ENCODE measurements at regions not wholly inside any gene's neighbourhood (a gene's known extent, or its start where the extent isn't known, plus 50 kb on each side); places are given as distances from the start of the nearest gene placed in this dataset.

DNA sequence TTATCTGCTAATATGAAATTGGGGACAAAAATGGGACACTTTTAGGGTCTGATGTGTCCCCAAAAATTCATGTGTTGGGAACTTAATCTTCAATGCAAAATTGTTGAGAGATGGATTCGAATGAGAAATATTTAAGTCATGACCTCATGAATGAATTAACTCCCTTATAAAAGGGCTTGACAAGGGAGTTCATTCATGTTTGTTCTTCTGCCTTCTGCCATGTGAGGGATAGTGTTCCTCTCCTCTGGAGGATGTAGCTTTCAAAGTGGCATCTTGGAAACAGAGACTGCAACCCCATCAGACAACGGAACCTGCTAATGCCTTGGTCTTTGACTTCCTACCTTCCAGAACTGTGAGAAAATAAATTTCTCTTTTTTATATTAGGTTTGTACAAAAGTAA lies 89.2 kb upstream of the LINC00305 start:
- no peak overlapping the region for H3K4me3 ChIP-seq (ENCODE audit: low read length in 2 of 2)
- H3K4me1 ChIP-seq (ENCODE audit: control insufficient read depth in 2 of 2, insufficient read depth in 2 of 2, low read length in 2 of 2) = no peaks in the 10 kb centered on the region
- H3K36me3 ChIP-seq (ENCODE audit: control insufficient read depth in 2 of 2, insufficient read depth in 2 of 2, low read length in 1 of 2) = no peaks in the 10 kb centered on the region
- WGBS = 97% methylated on average over 2 of the region's 2 CpGs
- no peaks in the 10 kb centered on the region for H3K27me3 ChIP-seq (ENCODE audit: control insufficient read depth in 2 of 2, insufficient read depth in 1 of 2, low read length in 1 of 2)
- H3K27ac ChIP-seq (ENCODE audit: low read depth in 1 of 2, low read length in 1 of 2) = no peak overlapping the region
- no peaks in the 10 kb centered on the region for H3K9me3 ChIP-seq (ENCODE audit: control insufficient read depth in 2 of 2, insufficient read depth in 1 of 2, low read length in 1 of 2)
- DNase-seq (ENCODE audit: low read depth in 6 of 9, low spot score in 9 of 9) = no peak

DNA sequence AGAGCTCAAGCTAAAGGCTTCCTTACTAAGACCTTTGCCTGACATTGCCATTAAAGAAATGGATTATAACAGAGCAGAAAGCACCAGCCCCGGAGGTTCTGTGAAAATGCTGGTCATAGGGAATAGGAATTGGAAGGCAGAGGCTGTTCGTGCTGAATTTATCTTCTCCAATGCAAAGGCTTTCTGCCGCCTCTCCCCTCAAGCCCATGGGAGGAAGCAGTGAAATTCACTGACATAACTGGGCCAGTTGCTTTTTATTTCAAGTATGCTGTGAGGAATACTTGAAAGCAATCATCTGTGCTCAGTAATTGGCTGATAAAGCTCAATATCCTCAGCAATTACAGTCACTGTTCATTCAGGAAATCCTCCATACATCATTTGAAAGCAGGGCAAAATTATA lies 85.4 kb upstream of the LINC00305 start:
- Histone ChIP-seq H3K9me3 (ENCODE audit: control insufficient read depth in 2 of 2, insufficient read depth in 1 of 2, low read length in 1 of 2) (no peaks in the 10 kb centered on the region), H3K4me1 (ENCODE audit: control insufficient read depth in 2 of 2, insufficient read depth in 2 of 2, low read length in 2 of 2) (no peaks in the 10 kb centered on the region), H3K27ac (ENCODE audit: low read depth in 1 of 2, low read length in 1 of 2) (no peak overlapping the region), H3K27me3 (ENCODE audit: control insufficient read depth in 2 of 2, insufficient read depth in 1 of 2, low read length in 1 of 2) (no peaks in the 10 kb centered on the region), H3K36me3 (ENCODE audit: control insufficient read depth in 2 of 2, insufficient read depth in 2 of 2, low read length in 1 of 2) (no peaks in the 10 kb centered on the region), H3K4me3 (ENCODE audit: low read length in 2 of 2) (no peak overlapping the region)
- no peak for DNase-seq (ENCODE audit: low read depth in 6 of 9, low spot score in 9 of 9)
- WGBS = 90% methylated on average over 3 of the region's 3 CpGs

DNA sequence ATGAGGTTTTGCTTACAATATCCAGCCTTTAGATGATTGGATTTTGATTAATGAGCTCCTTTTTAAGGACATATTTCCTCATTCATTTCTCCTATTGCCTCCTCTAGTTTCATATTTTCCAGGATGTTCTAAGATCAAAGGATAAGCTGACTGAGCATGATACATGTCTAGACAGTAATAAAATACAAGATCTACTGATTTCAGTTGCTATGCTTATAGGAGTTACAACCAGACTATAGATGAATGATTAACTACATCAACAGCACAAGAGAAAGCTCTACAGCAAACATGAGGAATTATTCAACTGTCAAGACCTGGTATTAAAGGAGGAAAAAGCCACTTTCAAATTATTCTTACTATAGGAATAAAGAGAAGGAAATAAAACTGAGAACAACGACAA lies 85.0 kb upstream of the LINC00305 start:
- H3K9me3 ChIP-seq (ENCODE audit: control insufficient read depth in 2 of 2, insufficient read depth in 1 of 2, low read length in 1 of 2) = no peaks in the 10 kb centered on the region
- no peaks in the 10 kb centered on the region for H3K27me3 ChIP-seq (ENCODE audit: control insufficient read depth in 2 of 2, insufficient read depth in 1 of 2, low read length in 1 of 2)
- DNase-seq (ENCODE audit: low read depth in 6 of 9, low spot score in 9 of 9) = no peak
- no peak overlapping the region for H3K4me3 ChIP-seq (ENCODE audit: low read length in 2 of 2)
- H3K27ac ChIP-seq (ENCODE audit: low read depth in 1 of 2, low read length in 1 of 2) = no peak overlapping the region
- H3K36me3 ChIP-seq (ENCODE audit: control insufficient read depth in 2 of 2, insufficient read depth in 2 of 2, low read length in 1 of 2) = no peaks in the 10 kb centered on the region
- no peaks in the 10 kb centered on the region for H3K4me1 ChIP-seq (ENCODE audit: control insufficient read depth in 2 of 2, insufficient read depth in 2 of 2, low read length in 2 of 2)
- 89% methylated on average over 1 of the region's 1 CpG for WGBS

DNA sequence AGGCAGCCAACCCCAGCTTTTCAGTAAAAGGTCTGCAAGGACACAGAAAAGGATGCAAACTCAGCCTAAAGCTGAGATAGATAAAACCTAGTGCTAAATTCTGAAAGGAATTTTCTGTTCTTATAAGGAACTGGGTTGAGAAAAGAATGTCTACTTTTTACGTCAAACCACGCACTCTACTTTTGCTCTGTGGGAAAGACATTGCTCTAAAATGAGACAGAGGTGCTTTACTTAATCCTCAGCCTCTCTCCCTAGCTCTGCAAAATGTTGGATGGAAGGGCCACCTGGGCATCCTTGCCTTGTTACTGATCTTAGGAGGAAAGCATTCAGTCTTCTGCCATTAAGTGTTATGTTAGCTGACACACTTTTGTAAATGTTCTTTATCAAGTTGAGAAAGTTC lies 72.1 kb upstream of the LINC00305 start:
- Histone ChIP-seq H3K9me3 (ENCODE audit: control insufficient read depth in 2 of 2, insufficient read depth in 1 of 2, low read length in 1 of 2) (no peaks in the 10 kb centered on the region), H3K27me3 (ENCODE audit: control insufficient read depth in 2 of 2, insufficient read depth in 1 of 2, low read length in 1 of 2) (no peaks in the 10 kb centered on the region), H3K27ac (ENCODE audit: low read depth in 1 of 2, low read length in 1 of 2) (no peak overlapping the region), H3K4me1 (ENCODE audit: control insufficient read depth in 2 of 2, insufficient read depth in 2 of 2, low read length in 2 of 2) (no peaks in the 10 kb centered on the region), H3K4me3 (ENCODE audit: low read length in 2 of 2) (no peak overlapping the region), H3K36me3 (ENCODE audit: control insufficient read depth in 2 of 2, insufficient read depth in 2 of 2, low read length in 1 of 2) (no peaks in the 10 kb centered on the region)
- DNase-seq (ENCODE audit: low read depth in 6 of 9, low spot score in 9 of 9) = no peak
- WGBS = 100% methylated on average over 2 of the region's 2 CpGs

DNA sequence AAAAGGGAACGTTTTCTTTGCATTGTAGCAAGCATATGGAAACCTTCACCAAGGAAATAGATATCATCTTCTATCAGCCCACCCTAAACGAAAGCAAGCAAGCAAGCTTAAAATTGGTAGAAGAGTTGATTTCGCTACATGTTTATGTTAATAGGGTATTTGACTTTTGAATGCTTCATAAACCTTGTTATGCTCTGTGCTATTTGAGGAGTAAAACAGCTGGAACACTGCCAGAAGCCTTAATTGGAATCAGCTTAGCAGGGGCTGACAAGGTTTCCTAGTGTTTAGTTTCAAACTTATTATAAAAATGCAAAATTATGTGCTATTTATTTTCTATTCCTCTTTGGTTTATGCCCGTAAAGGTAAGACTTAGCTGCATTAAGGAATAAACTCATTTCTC lies 70.6 kb upstream of the LINC00305 start:
- no peaks in the 10 kb centered on the region for H3K9me3 ChIP-seq (ENCODE audit: control insufficient read depth in 2 of 2, insufficient read depth in 1 of 2, low read length in 1 of 2)
- 93% methylated on average over 4 of the region's 4 CpGs for WGBS
- H3K27ac ChIP-seq (ENCODE audit: low read depth in 1 of 2, low read length in 1 of 2) = no peak overlapping the region
- no peak for DNase-seq (ENCODE audit: low read depth in 6 of 9, low spot score in 9 of 9)
- H3K4me1 ChIP-seq (ENCODE audit: control insufficient read depth in 2 of 2, insufficient read depth in 2 of 2, low read length in 2 of 2) = no peaks in the 10 kb centered on the region
- H3K4me3 ChIP-seq (ENCODE audit: low read length in 2 of 2) = no peak overlapping the region
- no peaks in the 10 kb centered on the region for H3K36me3 ChIP-seq (ENCODE audit: control insufficient read depth in 2 of 2, insufficient read depth in 2 of 2, low read length in 1 of 2)
- no peaks in the 10 kb centered on the region for H3K27me3 ChIP-seq (ENCODE audit: control insufficient read depth in 2 of 2, insufficient read depth in 1 of 2, low read length in 1 of 2)

DNA sequence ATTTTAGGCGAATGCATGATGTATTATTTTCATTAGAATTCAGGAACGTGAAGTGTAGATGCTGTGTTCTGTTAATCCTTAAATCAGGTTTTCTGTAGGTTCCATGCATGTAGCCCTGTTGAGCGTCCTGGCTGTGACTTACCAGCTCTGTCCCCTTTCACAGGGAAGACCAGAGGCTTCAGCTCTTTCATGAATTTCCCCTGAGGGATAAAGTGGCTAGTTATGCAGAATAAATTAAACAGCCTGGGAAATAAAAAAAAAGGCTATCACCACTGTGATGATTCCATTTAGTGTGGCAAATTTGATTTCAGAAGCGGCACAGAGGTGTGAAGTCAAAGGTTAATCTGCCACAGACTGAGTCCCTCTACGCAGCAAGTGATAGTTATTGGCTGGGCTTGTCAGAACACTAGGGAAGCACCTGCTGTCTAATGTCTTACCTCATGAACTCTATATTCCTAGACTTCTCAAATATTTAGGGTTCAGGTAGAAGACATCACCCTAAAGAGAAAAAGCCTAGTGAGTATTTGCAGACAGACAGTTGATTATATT lies 61.6 kb upstream of the LINC00305 start:
- Histone ChIP-seq H3K4me3 (ENCODE audit: low read length in 2 of 2) (no peak overlapping the region), H3K27me3 (ENCODE audit: control insufficient read depth in 2 of 2, insufficient read depth in 1 of 2, low read length in 1 of 2) (no peaks in the 10 kb centered on the region), H3K27ac (ENCODE audit: low read depth in 1 of 2, low read length in 1 of 2) (no peak overlapping the region), H3K4me1 (ENCODE audit: control insufficient read depth in 2 of 2, insufficient read depth in 2 of 2, low read length in 2 of 2) (no peaks in the 10 kb centered on the region), H3K36me3 (ENCODE audit: control insufficient read depth in 2 of 2, insufficient read depth in 2 of 2, low read length in 1 of 2) (no peaks in the 10 kb centered on the region), H3K9me3 (ENCODE audit: control insufficient read depth in 2 of 2, insufficient read depth in 1 of 2, low read length in 1 of 2) (no peaks in the 10 kb centered on the region)
- no peak for DNase-seq (ENCODE audit: low read depth in 6 of 9, low spot score in 9 of 9)
- WGBS = 95% methylated on average over 5 of the region's 5 CpGs

DNA sequence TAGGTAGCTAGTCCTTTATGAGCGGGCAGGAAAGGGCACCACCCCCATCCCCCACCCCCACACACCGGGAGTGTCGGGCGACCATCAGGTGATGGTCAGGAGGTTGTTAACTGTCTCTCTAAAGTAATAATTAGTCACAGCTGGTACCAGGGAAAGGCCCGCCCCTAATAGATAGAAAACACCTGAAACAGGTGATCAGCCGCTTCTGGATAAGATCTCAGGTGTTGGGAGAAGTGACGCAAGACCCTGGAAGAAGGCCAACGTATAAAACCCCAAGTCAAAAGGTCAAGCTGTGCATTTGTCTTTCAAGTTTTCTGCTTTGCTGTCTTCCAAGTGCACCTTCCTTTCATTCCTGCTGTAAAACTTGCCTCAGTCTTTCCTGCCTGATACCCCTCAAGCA lies 59.6 kb upstream of the LINC00305 start:
- WGBS = 97% methylated on average over 8 of the region's 8 CpGs
- DNase-seq (ENCODE audit: low read depth in 6 of 9, low spot score in 9 of 9) = no peak

DNA sequence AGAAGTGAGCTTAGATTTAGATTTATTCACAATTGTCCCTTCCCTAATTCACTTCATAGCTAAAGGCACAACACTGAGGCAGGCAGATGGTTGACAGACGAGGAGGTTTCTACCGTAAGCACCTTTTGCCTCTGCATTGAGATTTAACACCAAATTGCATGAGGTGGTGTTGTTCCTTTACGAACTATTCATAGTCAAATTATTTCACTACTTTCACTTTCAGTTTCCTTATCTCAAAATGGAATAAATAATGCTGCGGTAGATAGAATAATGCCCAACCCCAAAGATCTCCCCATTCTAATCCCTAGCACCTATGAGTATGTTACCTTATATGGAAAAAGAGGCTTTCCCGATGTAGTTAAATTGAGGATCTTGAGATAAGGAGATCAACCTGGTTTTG lies 58.9 kb upstream of the LINC00305 start:
- DNase-seq (ENCODE audit: low read depth in 6 of 9, low spot score in 9 of 9) = no peak
- H3K4me3 ChIP-seq (ENCODE audit: low read length in 2 of 2) = no peak overlapping the region
- no peaks in the 10 kb centered on the region for H3K9me3 ChIP-seq (ENCODE audit: control insufficient read depth in 2 of 2, insufficient read depth in 1 of 2, low read length in 1 of 2)
- no peaks in the 10 kb centered on the region for H3K4me1 ChIP-seq (ENCODE audit: control insufficient read depth in 2 of 2, insufficient read depth in 2 of 2, low read length in 2 of 2)
- H3K27me3 ChIP-seq (ENCODE audit: control insufficient read depth in 2 of 2, insufficient read depth in 1 of 2, low read length in 1 of 2) = no peaks in the 10 kb centered on the region
- H3K36me3 ChIP-seq (ENCODE audit: control insufficient read depth in 2 of 2, insufficient read depth in 2 of 2, low read length in 1 of 2) = no peaks in the 10 kb centered on the region
- no peak overlapping the region for H3K27ac ChIP-seq (ENCODE audit: low read depth in 1 of 2, low read length in 1 of 2)
- 48% methylated on average over 5 of the region's 5 CpGs for WGBS

More for the DNA sequence above, 59.6 kb upstream of the LINC00305 start:
- no peak overlapping the region for H3K4me3 ChIP-seq (ENCODE audit: low read length in 2 of 2)
- H3K27ac ChIP-seq (ENCODE audit: low read depth in 1 of 2, low read length in 1 of 2) = no peak overlapping the region
- H3K9me3 ChIP-seq (ENCODE audit: control insufficient read depth in 2 of 2, insufficient read depth in 1 of 2, low read length in 1 of 2) = no peaks in the 10 kb centered on the region
- no peaks in the 10 kb centered on the region for H3K4me1 ChIP-seq (ENCODE audit: control insufficient read depth in 2 of 2, insufficient read depth in 2 of 2, low read length in 2 of 2)
- H3K27me3 ChIP-seq (ENCODE audit: control insufficient read depth in 2 of 2, insufficient read depth in 1 of 2, low read length in 1 of 2) = no peaks in the 10 kb centered on the region
- no peaks in the 10 kb centered on the region for H3K36me3 ChIP-seq (ENCODE audit: control insufficient read depth in 2 of 2, insufficient read depth in 2 of 2, low read length in 1 of 2)

DNA sequence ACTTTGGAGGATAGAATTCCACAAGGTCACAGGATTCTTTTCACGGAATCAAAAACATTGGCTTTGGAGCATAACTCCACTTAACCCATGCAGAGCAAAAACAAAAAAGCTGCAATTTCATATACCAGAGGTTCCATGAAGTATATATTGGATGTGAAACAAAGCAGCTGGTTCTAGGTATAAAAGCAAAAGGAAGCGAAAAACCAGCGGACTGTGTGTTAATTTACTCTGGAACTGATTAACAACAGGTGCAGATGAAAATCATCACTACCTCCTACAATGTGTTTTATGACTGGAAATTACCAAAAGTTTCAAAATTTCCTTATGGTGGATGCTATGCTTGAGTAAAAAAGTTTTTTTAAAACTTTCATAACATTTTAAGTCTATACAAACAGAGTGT lies 54.4 kb upstream of the LINC00305 start:
- Histone ChIP-seq H3K4me1 (ENCODE audit: control insufficient read depth in 2 of 2, insufficient read depth in 2 of 2, low read length in 2 of 2) (no peaks in the 10 kb centered on the region), H3K9me3 (ENCODE audit: control insufficient read depth in 2 of 2, insufficient read depth in 1 of 2, low read length in 1 of 2) (no peaks in the 10 kb centered on the region), H3K36me3 (ENCODE audit: control insufficient read depth in 2 of 2, insufficient read depth in 2 of 2, low read length in 1 of 2) (no peaks in the 10 kb centered on the region), H3K27ac (ENCODE audit: low read depth in 1 of 2, low read length in 1 of 2) (no peak overlapping the region), H3K4me3 (ENCODE audit: low read length in 2 of 2) (no peak overlapping the region), H3K27me3 (ENCODE audit: control insufficient read depth in 2 of 2, insufficient read depth in 1 of 2, low read length in 1 of 2) (no peaks in the 10 kb centered on the region)
- 76% methylated on average over 3 of the region's 3 CpGs for WGBS
- no peak for DNase-seq (ENCODE audit: low read depth in 6 of 9, low spot score in 9 of 9)

DNA sequence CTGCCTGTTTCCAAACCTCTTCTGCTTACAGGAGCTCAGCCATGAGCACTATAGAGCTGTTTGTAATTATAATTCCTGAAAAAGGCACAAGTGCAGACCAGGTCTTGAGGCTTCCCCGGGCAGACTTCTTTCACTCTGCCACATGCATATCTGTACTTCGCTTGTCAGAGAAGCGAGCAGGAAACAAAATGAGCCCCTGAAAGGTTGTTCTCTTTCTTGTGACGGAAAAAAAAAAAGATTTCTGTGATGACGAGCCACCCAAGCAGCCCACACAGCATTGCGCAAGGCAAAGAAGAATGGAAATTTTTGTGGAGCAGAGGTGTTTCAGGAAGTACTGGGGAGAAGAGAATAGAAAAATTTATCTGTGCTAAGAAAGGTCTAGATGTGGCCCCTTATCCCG lies 54.0 kb upstream of the LINC00305 start:
- no peak overlapping the region for H3K27ac ChIP-seq (ENCODE audit: low read depth in 1 of 2, low read length in 1 of 2)
- H3K4me1 ChIP-seq (ENCODE audit: control insufficient read depth in 2 of 2, insufficient read depth in 2 of 2, low read length in 2 of 2) = no peaks in the 10 kb centered on the region
- no peaks in the 10 kb centered on the region for H3K27me3 ChIP-seq (ENCODE audit: control insufficient read depth in 2 of 2, insufficient read depth in 1 of 2, low read length in 1 of 2)
- no peaks in the 10 kb centered on the region for H3K36me3 ChIP-seq (ENCODE audit: control insufficient read depth in 2 of 2, insufficient read depth in 2 of 2, low read length in 1 of 2)
- DNase-seq (ENCODE audit: low read depth in 6 of 9, low spot score in 9 of 9) = no peak
- H3K4me3 ChIP-seq (ENCODE audit: low read length in 2 of 2) = no peak overlapping the region
- no peaks in the 10 kb centered on the region for H3K9me3 ChIP-seq (ENCODE audit: control insufficient read depth in 2 of 2, insufficient read depth in 1 of 2, low read length in 1 of 2)
- WGBS = 45% methylated on average over 7 of the region's 7 CpGs
